A204.1 (cell line): ENCODE measurements at regions not wholly inside any gene's neighbourhood (a gene's known extent, or its start where the extent isn't known, plus 50 kb on each side); places are given as distances from the start of the nearest gene placed in this dataset.

ENCODE experiments used
- FAIRE-seq: peaks from 2 replicates; lab custom pipeline; 2012; peaks lifted over from hg19 to GRCh38; lab: Jason Lieb, UNC

DNA sequence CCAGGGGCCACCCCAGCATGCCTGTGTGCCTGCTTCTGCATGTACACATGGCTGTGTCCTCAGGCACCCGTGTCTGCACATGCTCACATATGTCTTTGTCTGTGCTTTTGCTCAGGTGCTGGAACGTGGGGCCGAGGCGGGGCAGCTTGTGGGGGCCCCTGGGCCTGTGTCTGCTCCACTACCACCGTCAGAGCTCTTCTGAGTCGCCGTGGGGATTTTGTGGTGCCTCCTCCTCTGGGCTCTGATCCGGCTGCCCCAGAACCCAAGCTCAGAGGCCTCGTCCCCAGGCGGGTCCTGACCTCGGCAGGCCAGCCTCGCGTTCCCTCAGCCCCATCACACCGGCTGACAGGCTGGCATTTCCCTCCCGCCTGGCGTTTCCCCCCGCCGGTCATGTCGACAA, 104.6 kb upstream of the ACTRT2 start:
- FAIRE-seq: no peak

DNA sequence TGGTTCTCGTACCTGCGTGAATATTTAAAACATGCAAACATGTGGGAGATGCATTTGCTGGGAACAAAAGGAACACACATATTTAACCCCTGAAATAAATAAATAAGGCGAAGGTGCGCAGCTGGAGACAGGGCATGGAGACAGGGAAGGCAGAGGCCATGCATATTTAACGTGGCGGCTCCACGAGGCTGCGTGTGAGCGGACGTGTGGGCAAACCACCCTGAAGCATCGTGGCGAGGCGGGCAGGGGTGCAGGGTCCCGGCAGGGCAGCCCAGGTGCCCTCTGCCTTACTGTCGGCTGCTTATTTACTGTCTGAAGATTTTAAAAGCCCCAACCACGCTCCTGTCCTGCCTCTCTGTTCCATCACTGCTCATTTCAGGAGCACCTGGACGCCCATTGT, 104.0 kb upstream of the ACTRT2 start:
- FAIRE-seq: no peak

GRCh38 chr1:2918441-2918840, 102.8 kb upstream of the ACTRT2 start:
- no peak for FAIRE-seq

- no peak for FAIRE-seq
These were observed 101.4 kb upstream of the ACTRT2 start for GRCh38 chr1:2919841-2920240.

DNA sequence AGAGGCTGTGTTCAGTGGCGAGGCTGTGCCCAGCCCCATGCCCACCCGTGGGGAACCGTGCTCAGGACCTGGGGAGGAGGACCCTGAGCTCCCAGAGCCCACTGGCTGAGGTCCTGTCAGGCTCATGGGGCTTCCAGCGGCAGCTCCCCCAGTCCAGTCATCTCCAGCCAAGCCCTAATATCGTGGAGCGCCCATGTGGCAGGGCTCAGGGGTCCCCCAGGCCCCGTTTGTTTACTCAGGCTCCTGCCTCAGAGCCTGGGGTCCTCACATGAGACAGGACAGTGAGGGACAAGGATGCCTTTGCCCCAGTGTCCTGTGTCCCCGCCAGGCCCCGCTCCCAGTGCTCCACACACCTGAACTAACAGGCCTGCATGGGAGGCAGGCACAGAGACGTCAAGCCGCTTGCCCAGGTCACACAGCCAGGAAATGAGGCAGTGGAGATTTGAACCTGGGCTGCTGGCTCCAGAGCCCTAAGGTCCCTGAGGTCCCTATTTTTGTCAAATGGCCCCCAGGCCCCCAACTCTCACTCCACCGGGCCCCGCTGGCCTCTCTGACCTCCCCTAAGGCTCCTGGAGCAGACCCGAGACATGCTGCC, 100.7 kb upstream of the ACTRT2 start:
- FAIRE-seq: no peak

DNA sequence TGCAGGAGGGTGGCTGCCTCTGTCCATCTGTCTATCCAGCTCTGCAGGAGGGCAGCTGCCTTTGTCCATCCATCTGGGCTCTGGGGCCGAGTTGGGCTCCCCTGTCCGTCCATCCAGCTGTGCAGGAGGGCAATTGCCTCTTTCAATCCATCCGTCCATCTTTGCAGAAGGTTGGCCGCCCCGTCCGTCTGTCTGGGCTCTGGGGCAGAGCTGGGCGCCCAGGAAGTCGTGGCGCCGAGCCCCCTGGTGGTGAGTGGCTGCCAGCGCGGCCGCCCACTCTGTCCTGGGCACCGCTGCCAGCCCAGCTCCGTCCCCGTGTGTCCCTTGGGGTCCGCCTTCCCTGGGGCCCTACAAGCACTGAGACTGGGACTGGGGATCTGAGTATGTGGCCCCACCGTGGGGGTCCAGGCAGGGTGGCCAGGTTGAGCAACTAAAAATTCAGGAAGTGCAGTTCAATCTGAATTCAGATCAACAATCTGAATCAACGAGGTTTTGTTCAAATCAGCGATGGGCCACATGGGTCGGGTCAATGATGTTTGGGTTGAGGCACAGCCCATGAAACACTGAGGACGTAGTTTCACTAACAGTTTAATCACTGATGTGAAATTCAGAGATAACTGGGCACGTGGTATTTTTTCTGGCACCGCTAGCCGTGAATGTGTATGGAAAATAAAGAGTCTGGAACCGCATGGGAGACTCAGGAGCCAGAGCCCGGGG, 99.1 kb upstream of the ACTRT2 start:
- no peak for FAIRE-seq

GRCh38 chr1:2923351-2923750, 97.9 kb upstream of the ACTRT2 start:
- no peak for FAIRE-seq

DNA sequence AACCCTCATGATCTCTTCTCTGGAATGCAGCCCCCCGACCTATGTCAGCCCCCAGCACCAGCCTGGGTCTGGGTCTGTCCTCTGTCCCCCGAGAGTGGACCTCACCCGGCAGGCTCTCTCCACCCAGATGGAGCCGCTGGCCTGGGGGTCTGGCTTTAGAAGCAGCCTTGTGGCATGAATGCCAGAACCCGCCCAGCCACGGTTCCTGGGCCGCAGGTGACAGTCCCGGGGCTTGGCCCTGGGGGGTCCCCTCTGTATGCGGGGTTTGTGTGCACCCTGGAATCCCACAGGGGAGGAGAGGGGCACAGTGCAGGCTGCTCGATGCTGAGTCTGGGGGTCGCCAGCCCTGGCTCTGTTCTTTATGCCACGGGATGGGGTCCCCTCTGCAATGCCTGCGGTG, 96.0 kb upstream of the ACTRT2 start:
- FAIRE-seq: no peak

- FAIRE-seq: no peak
These were observed 95.3 kb upstream of the ACTRT2 start for GRCh38 chr1:2925918-2926317.

- FAIRE-seq: no peak
These were observed 94.7 kb upstream of the ACTRT2 start for GRCh38 chr1:2926447-2927055.

- FAIRE-seq: no peak
These were observed 93.6 kb upstream of the ACTRT2 start for GRCh38 chr1:2927393-2928360.

GRCh38 chr1:2928366-2929325, 92.6 kb upstream of the ACTRT2 start:
- no peak for FAIRE-seq

DNA sequence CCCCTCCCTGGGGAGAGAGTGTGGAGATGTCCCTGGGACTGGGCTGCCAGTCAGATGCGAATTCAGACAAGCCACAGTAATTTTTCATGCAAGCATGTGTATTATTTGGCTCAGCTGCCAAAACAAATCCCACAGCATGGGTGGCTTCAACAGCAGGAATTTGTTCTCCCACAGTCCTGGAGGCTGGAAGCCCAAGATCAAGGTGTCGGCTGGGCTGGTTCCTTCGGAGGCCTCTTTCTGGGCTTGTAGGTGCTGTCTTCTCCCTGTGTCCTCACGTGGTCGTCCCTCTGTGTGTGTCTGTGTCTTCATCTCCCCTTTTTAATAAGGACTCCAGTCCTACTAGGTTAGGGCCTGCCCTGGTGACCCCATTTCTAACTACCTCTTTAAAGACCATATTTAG, 91.9 kb upstream of the ACTRT2 start:
- no peak for FAIRE-seq

GRCh38 chr1:2930016-2930815, 91.1 kb upstream of the ACTRT2 start:
- no peak for FAIRE-seq

DNA sequence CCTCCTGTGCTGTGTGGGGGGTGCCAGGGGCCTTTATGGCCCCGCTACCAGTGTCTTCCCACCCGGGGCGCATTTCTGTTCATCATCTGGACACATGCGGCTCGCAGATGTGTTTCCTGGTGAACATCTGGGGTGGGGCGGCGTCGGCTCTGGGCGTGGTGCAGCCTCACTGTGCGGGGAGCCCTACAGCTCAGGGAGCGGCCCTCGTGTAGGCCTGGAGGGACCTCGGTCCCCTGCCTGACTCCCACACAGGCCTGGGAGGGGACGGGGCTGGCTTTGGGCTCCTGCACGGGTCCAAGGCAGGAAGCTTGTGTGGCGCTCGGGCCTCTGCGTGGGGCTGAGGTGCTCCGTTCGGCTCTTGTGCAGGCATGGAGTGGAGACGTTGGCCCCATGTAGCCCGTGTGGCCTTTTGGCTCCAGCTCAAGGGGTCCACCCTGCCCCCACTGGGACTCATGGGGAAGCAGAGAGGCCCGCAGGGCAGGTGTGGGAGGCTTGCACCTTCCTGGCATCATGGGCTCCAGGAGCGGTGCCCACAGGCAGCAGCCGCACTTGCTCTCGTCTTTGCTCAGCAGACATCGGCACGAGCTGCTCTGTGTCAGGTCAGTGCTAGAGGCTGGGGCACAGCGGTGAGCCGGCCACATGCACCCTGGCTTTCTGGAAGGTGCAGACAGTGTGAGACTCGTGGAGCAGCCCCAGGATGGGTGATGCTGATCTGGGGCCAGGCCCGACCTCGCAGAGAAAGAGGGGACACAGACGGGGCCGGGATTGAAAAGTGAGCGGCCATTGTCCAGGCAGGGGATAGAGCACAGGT, 90.1 kb upstream of the ACTRT2 start:
- no peak for FAIRE-seq

- FAIRE-seq: no peak
These were observed 89.4 kb upstream of the ACTRT2 start for GRCh38 chr1:2931724-2932401.

GRCh38 chr1:2932671-2933350, 88.5 kb upstream of the ACTRT2 start:
- no peak for FAIRE-seq

DNA sequence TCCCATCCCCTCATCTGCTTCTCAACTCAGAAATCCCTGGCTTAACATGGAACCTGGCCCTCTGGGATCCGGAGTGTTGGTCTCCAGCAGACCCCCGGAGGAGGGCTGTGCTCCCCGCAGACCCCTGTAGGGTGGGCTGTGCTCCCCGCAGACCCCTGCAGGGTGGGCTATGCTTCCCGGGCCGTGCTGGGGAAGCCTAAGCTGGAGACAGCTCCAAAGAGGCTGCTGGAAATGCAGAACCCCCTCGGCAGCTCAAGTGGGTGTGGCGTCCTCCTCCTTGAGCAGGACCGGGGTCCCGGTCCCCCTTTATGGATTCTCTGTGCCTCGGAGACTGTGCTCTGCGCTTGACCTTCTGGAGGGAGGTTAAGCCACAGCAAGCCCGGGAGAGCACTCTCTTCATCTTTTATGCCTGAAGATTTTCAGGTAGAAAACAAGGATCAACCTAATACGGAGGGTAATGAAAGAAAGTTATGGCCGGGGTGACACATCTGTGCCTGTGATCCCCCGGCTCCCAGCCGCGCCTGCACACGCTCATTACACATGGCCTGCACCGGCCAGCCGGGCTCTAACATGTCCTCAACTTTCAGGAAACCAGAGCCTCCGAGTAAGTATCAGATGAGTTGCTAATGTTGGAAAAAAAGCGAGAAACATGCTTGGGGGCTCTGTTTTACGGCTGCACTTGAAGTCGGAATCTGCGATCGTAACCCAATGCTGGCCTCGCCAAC, 87.7 kb upstream of the ACTRT2 start:
- FAIRE-seq: no peak
